Fibroblast of lung (primary cell): ENCODE measurements at regions not wholly inside any gene's neighbourhood (a gene's known extent, or its start where the extent isn't known, plus 50 kb on each side); places are given as distances from the start of the nearest gene placed in this dataset.
A peak's percentile ranks its signal among the peaks of the same experiment; 100 is the strongest.

ENCODE experiments used
- DNase-seq, 2 donors: peaks; one replicate each; pipeline versions ENCODE4 v3.0.0 to v3.0.0-alpha.2; 2010; ENCODE audit warnings: low read depth in 2 of 2
- H2AFZ ChIP-seq: 2 replicates; pipeline ENCODE4 v1.5.1; 2012; ENCODE audit warnings: low read length, control low read depth, inconsistent platforms
- H3K27ac ChIP-seq: 2 replicates; pipeline ENCODE4 v1.5.1; 2011; ENCODE audit warnings: low read length, control low read depth; ENCODE audit not compliant: insufficient read depth
- H3K27me3 ChIP-seq: 2 replicates; pipeline ENCODE4 v1.5.1; 2011; ENCODE audit warnings: mild to moderate bottlenecking, low read length; ENCODE audit not compliant: control insufficient read depth, insufficient read depth
- H3K36me3 ChIP-seq: 2 replicates; pipeline ENCODE4 v1.5.1; 2011; ENCODE audit warnings: low read length; ENCODE audit not compliant: control insufficient read depth, insufficient read depth
- H3K4me1 ChIP-seq: 2 replicates; pipeline ENCODE4 v1.5.1; 2011; ENCODE audit warnings: low read length; ENCODE audit not compliant: control insufficient read depth, insufficient read depth; ENCODE audit errors: extremely low read depth
- H3K4me2 ChIP-seq: 2 replicates; pipeline ENCODE4 v1.5.1; 2011; ENCODE audit warnings: low read length, control low read depth; ENCODE audit not compliant: insufficient read depth; ENCODE audit errors: extremely low read depth
- H3K4me3 ChIP-seq, 4 experiments: fragments of 200-600 bp in 1 of 4; sonication (generic) in 1 of 4; replicated peaks in 1 of 4; 2 replicates each; pipeline ENCODE4 v1.5.1; 2011 to 2016; ENCODE audit warnings: low read length in 4 of 4, low read depth in 3 of 4, mild to moderate bottlenecking in 3 of 4, control low read depth in 2 of 4, inconsistent platforms in 1 of 4, mixed read lengths in 1 of 4; ENCODE audit not compliant: insufficient read depth in 1 of 4; ENCODE audit errors: control extremely low read depth in 1 of 4
- H3K79me2 ChIP-seq: 2 replicates; pipeline ENCODE4 v1.5.1; 2012; ENCODE audit warnings: mild to moderate bottlenecking, low read length, inconsistent platforms; ENCODE audit not compliant: control insufficient read depth, insufficient read depth
- H3K9ac ChIP-seq: 2 replicates; pipeline ENCODE4 v1.5.1; 2011; ENCODE audit warnings: mild to moderate bottlenecking, low read length, control low read depth; ENCODE audit not compliant: insufficient read depth
- H3K9me3 ChIP-seq: 2 replicates; pipeline ENCODE4 v1.5.1; 2012; ENCODE audit warnings: low read depth, low read length; ENCODE audit not compliant: control insufficient read depth, insufficient read depth
- H4K20me1 ChIP-seq: 2 replicates; pipeline ENCODE4 v1.5.1; 2011; ENCODE audit warnings: low read length; ENCODE audit not compliant: control insufficient read depth, insufficient read depth; ENCODE audit errors: extremely low read depth
- CTCF ChIP-seq, 2 donors: IDR thresholded peaks in 1 of 2; conservative IDR thresholded peaks in 1 of 2; 1 replicate in 1 of 2; 2 replicates in 1 of 2; pipeline ENCODE4 v1.5.1; 2011 to 2012; ENCODE audit warnings: low read length in 2 of 2, control low read depth in 1 of 2, inconsistent platforms in 1 of 2, low read depth in 1 of 2, mild to moderate bottlenecking in 1 of 2
- EZH2 ChIP-seq: IDR thresholded peaks from 2 replicates; pipeline ENCODE4 v1.5.1; 2012; ENCODE audit warnings: low read length, control low read depth, mild to moderate bottlenecking; ENCODE audit errors: missing control alignments

GRCh38 chr9:116005205-116005604, 148.4 kb upstream of the PAPPA start:
- DNase-seq, result no peak
- TF ChIP-seq EZH2 (no peak), CTCF (conservative IDR thresholded peaks at IDR 0.05 in 1 of 2, IDR thresholded peaks at IDR 0.05 in 1 of 2; ENCODE audit: low read depth in 1 of 2, low read length in 2 of 2) (no peak)
- no peaks in the 10 kb centered on the region for H3K4me1 ChIP-seq

GRCh38 chr9:116007824-116008223, 145.8 kb upstream of the PAPPA start:
- Histone ChIP-seq H3K9ac (no peak overlapping the region), H3K79me2 (no peaks in the 10 kb centered on the region), H3K4me3 (no peak overlapping the region), H4K20me1 (no peaks in the 10 kb centered on the region), H3K4me1 (no peaks in the 10 kb centered on the region), H3K27me3 (no peaks in the 10 kb centered on the region), H3K27ac (no peak overlapping the region), H3K4me2 (no peak overlapping the region), H3K36me3 (no peaks in the 10 kb centered on the region), H3K9me3 (no peaks in the 10 kb centered on the region), H2AFZ (no peak overlapping the region)
- DNase-seq, result no peak
- no peak for TF ChIP-seq CTCF (conservative IDR thresholded peaks at IDR 0.05 in 1 of 2, IDR thresholded peaks at IDR 0.05 in 1 of 2; ENCODE audit: low read depth in 1 of 2, low read length in 2 of 2)

More at GRCh38 chr9:116005205-116005604, 148.4 kb upstream of the PAPPA start:
- Histone ChIP-seq H3K36me3 (no peaks in the 10 kb centered on the region), H3K4me2 (no peak overlapping the region), H2AFZ (no peak overlapping the region), H3K27me3 (no peaks in the 10 kb centered on the region), H3K4me3 (no peak overlapping the region), H3K79me2 (no peaks in the 10 kb centered on the region), H3K27ac (no peak overlapping the region), H4K20me1 (no peaks in the 10 kb centered on the region), H3K9me3 (no peaks in the 10 kb centered on the region), H3K9ac (no peak overlapping the region)

GRCh38 chr9:116008278-116008677, 145.3 kb upstream of the PAPPA start:
- Histone ChIP-seq H3K4me3 (no peak overlapping the region), H3K27me3 (no peaks in the 10 kb centered on the region), H3K9ac (no peak overlapping the region), H3K36me3 (no peaks in the 10 kb centered on the region), H3K27ac (no peak overlapping the region), H3K4me2 (no peak overlapping the region), H4K20me1 (no peaks in the 10 kb centered on the region), H3K79me2 (no peaks in the 10 kb centered on the region), H3K4me1 (no peaks in the 10 kb centered on the region), H3K9me3 (no peaks in the 10 kb centered on the region), H2AFZ (no peak overlapping the region)
- DNase-seq, result peak in 1 of 2 donors; percentile 71
- TF ChIP-seq EZH2 (no peak), CTCF (conservative IDR thresholded peaks at IDR 0.05 in 1 of 2, IDR thresholded peaks at IDR 0.05 in 1 of 2; ENCODE audit: low read depth in 1 of 2, low read length in 2 of 2) (no peak)
